Endothelial cell (in vitro differentiated cells): ENCODE measurements at regions not wholly inside any gene's neighbourhood (a gene's known extent, or its start where the extent isn't known, plus 50 kb on each side); places are given as distances from the start of the nearest gene placed in this dataset.

Experiments used
- DNase-seq: peaks from one replicate; pipeline ENCODE4 v3.0.0; 2021; ENCODE audit warnings: low spot score
- H3K27ac Mint-ChIP-seq: one replicate; pipeline ENCODE4 v1.8.0; 2021; ENCODE audit warnings: mixed read lengths, inconsistent platforms; ENCODE audit not compliant: unreplicated experiment
- H3K27me3 Mint-ChIP-seq: one replicate; pipeline ENCODE4 v1.8.0; 2021; ENCODE audit warnings: mild to moderate bottlenecking, moderate library complexity, mixed read lengths, inconsistent platforms; ENCODE audit not compliant: unreplicated experiment
- H3K36me3 Mint-ChIP-seq: one replicate; pipeline ENCODE4 v1.8.0; 2021; ENCODE audit warnings: mild to moderate bottlenecking, low read depth, mixed read lengths, inconsistent platforms; ENCODE audit not compliant: unreplicated experiment
- H3K4me1 Mint-ChIP-seq: one replicate; pipeline ENCODE4 v1.8.0; 2021; ENCODE audit warnings: mild to moderate bottlenecking, mixed read lengths, inconsistent platforms; ENCODE audit not compliant: unreplicated experiment
- H3K4me3 Mint-ChIP-seq: one replicate; pipeline ENCODE4 v1.8.0; 2021; ENCODE audit warnings: mild to moderate bottlenecking, mixed read lengths, inconsistent platforms; ENCODE audit not compliant: unreplicated experiment
- H3K9me3 Mint-ChIP-seq: one replicate; pipeline ENCODE4 v1.8.0; 2021; ENCODE audit warnings: mixed read lengths, inconsistent platforms; ENCODE audit not compliant: unreplicated experiment
- CTCF ChIP-seq: fragments of 200-600 bp; sonication (generic); IDR thresholded peaks from one replicate; pipeline ENCODE4 v1.5.0; 2021; ENCODE audit warnings: antibody characterized with exemption; ENCODE audit not compliant: unreplicated experiment

GRCh38 chr21:19029816-19030215 is 626.2 kb upstream of the TMPRSS15 start:
- no peak for DNase-seq
- no peak for TF ChIP-seq CTCF
- H3K36me3 Mint-ChIP-seq = no peaks in the 10 kb centered on the region
- no peak overlapping the region for H3K4me3 Mint-ChIP-seq
- no peaks in the 10 kb centered on the region for H3K4me1 Mint-ChIP-seq
- H3K27me3 Mint-ChIP-seq = no peaks in the 10 kb centered on the region
- H3K27ac Mint-ChIP-seq = no peak overlapping the region
- H3K9me3 Mint-ChIP-seq = no peaks in the 10 kb centered on the region

GRCh38 chr21:19031953-19032352 is 628.4 kb upstream of the TMPRSS15 start:
- DNase-seq = no peak
- Mint-ChIP-seq H3K27me3 (no peaks in the 10 kb centered on the region), H3K36me3 (no peaks in the 10 kb centered on the region), H3K27ac (no peak overlapping the region), H3K4me1 (no peaks in the 10 kb centered on the region), H3K9me3 (no peaks in the 10 kb centered on the region), H3K4me3 (no peak overlapping the region)
- no peak for TF ChIP-seq CTCF

GRCh38 chr21:19034041-19034440 is 630.5 kb upstream of the TMPRSS15 start:
- H3K9me3 Mint-ChIP-seq = no peaks in the 10 kb centered on the region
- no peak for DNase-seq
- TF ChIP-seq CTCF = no peak
- H3K4me1 Mint-ChIP-seq = no peaks in the 10 kb centered on the region
- no peaks in the 10 kb centered on the region for H3K27me3 Mint-ChIP-seq
- no peaks in the 10 kb centered on the region for H3K36me3 Mint-ChIP-seq
- no peak overlapping the region for H3K27ac Mint-ChIP-seq
- no peak overlapping the region for H3K4me3 Mint-ChIP-seq

- Mint-ChIP-seq H3K9me3 (no peaks in the 10 kb centered on the region), H3K36me3 (no peaks in the 10 kb centered on the region), H3K27ac (no peak overlapping the region), H3K4me1 (no peaks in the 10 kb centered on the region), H3K4me3 (no peak overlapping the region), H3K27me3 (no peaks in the 10 kb centered on the region)
- TF ChIP-seq CTCF = no peak
- no peak for DNase-seq
Measured at GRCh38 chr21:19034560-19034959, 631.0 kb upstream of the TMPRSS15 start.

- Mint-ChIP-seq H3K27me3 (no peaks in the 10 kb centered on the region), H3K27ac (no peak overlapping the region), H3K4me1 (no peaks in the 10 kb centered on the region), H3K4me3 (no peak overlapping the region), H3K9me3 (no peaks in the 10 kb centered on the region), H3K36me3 (no peaks in the 10 kb centered on the region)
- no peak for DNase-seq
- no peak for TF ChIP-seq CTCF
Measured at GRCh38 chr21:19045876-19046275, 642.3 kb upstream of the TMPRSS15 start.
